ENCODE measurements at regions not wholly inside any gene's neighbourhood (a gene's known extent, or its start where the extent isn't known, plus 50 kb on each side); places are given as distances from the start of the nearest gene placed in this dataset.
"Not testable (repeated sequence)": the region's sequence is repeated elsewhere in the genome, so short reads cannot be mapped to it uniquely, and the experiment has no call there.

- DNase-seq = no peak
These were observed 935.8 kb upstream of the SLC39A10 start for GRCh38 chr2:194721227-194721626.

GRCh38 chr2:194720462-194720861 is 936.6 kb upstream of the SLC39A10 start:
- DNase-seq = no peak

DNA sequence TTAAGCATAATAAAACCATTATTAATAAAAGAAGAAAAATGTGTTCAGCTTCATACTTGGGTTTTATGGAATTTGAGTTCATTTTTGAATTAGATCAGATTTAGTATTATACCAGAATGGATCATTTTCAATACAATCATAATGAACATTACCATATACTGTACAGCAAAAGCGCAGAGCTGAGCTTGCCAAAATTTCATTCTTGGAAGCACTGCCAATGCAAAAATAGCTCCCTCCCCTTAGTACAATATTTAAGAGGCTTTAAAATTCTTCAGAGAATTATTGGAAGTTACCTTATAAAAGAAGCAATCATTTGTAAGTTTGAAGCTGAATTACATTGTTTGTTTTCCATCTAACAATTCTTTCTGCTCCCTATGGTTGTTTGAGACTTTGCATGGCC is 938.1 kb upstream of the SLC39A10 start:
- DNase-seq = no peak

DNA sequence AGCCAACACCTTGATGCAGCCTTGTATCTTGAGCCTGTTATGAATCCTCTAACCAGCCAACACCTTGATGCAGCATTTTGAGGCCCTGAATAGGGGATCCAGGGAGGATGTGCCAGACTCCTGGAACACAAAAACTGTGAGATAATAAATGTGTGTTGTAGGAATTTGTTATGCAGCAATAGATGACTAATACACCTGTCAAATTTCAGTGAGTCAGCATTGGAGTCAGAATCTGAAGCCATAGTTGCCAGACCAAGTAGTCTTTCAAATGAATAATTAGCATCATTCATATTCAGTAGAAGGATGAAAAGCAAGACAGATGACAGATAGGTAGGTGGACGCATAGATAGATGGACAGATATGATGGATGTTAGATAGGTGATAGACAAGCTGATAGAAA is 942.5 kb upstream of the SLC39A10 start:
- no peak for DNase-seq

DNA sequence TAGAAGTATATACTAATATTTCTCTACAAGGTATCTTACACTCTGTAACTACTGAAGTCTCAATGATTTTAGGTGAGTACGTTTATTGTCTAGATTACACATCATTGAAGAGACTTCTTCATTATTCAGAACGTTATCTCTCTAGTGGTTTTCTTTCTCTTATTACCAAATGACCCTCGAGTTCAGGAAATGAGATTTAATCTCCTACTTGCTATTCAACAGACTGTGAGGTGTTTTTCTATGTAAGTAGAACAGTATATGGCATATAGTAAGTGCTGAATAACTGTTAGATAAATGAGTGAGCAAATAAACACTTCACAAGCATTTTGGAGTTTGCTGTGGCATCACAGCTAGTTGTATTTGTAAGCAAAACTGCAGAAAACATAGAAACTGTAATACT is 947.2 kb upstream of the SLC39A10 start:
- DNase-seq = no peak

DNA sequence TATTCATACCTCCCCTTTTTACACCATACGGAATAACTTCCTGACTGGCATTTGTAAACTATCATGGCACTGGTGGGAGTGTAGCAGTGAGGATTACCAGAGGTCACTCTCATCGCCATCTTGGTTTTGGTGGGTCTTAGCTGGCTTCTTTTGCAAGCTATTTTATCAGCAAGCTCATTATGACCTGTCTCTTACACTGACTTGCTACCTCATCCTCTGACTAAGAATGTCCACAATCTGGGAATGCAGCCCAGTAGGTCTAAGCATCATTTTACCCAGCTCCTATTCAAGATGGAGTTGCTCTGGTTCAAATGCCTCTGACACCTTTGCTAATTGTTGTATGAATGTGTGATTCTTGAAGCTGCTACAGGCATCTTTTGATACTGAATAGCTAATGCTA is 950.8 kb upstream of the SLC39A10 start:
- no peak for DNase-seq

- no peak for DNase-seq
These were observed 951.6 kb upstream of the SLC39A10 start for GRCh38 chr2:194705398-194705797.

GRCh38 chr2:194700726-194701125 is 956.3 kb upstream of the SLC39A10 start:
- no peak for DNase-seq

DNA sequence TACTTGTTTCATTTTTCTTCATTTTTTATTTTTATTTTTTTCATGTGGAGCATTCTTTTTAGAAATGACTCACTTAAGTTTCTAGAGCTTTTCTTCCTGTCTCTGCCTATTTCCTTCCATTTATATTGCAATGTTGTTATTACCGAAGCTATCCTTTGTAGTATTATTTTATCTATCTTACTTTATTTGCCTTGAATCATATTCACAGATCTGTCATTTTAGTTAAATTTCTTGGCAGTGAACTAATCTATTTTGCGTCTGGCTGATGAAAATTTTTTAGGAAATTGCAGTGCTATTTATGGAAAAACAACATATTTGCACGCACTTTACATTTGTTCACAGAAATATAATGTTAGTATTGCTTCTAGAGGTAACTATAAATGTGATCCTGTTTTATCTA is 956.9 kb upstream of the SLC39A10 start:
- no peak for DNase-seq

GRCh38 chr2:194698012-194698411 is 959.0 kb upstream of the SLC39A10 start:
- no peak for DNase-seq

GRCh38 chr2:194697439-194697838 is 959.6 kb upstream of the SLC39A10 start:
- no peak for DNase-seq

- DNase-seq = no peak
These were observed 960.3 kb upstream of the SLC39A10 start for GRCh38 chr2:194696690-194697089.

- DNase-seq = no peak
These were observed 970.5 kb upstream of the SLC39A10 start for GRCh38 chr2:194686569-194686968.

GRCh38 chr2:194674043-194674442 is 983.0 kb upstream of the SLC39A10 start:
- no peak for DNase-seq

DNA sequence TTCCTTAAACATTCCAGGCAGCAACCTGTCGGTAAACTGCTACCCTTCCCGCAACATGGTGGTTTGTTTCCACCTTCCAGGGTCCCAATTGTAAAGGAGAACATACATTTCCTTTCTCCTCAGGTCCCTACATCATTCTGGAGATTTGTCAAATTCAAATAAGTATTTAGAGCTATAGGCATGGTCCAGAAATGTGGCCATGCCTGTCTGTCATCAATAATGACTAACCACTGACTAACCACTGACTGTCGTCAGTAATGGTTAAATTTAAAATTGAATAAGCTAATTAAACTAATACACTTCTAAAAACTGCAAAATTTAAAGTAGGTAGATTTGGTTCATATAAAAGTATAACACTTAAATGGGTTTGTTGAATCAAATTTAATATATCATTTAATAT is 984.0 kb upstream of the SLC39A10 start:
- no peak for DNase-seq

GRCh38 chr2:194661431-194661830 is 995.6 kb upstream of the SLC39A10 start:
- no peak for DNase-seq

DNA sequence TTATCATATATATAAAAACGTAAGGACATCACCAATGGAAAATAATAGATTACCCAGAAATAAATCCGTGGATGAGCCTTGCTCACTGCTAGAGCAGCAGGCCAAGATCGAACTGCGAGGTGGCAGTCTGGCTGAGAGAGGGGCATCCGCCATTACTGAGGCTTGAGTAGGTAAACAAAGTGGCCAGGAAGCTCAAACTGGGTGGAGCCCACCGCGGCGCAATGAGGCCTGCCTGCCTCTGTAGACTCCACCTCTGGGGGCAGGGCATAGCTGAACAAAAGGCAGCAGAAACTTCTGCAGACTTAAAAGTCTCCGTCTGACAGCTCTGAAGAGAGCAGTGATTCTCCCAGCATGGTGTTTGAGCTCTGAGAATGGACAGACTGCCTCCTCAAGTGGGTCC is 1018.0 kb upstream of the SLC39A10 start:
- not testable (repeated sequence) for DNase-seq

DNA sequence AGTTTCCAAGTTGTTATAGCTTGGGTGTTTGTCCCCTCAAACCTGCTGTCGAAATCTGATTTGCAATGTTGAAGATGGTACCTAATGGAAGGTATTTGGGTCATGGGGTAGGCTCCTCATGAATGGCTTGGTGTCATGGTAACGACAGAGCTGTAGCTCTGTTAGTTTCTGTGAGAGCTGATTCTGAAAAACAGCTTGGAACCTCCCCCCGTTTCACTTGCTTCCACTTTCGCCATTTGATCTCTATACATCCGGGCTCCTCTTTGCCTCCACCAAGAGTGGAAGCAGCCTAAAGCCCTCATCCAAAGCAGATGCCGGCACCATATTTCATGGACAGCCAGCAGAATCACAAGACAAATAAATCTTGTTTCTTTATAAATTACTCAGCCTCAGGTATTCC is 1035.1 kb upstream of the SLC39A10 start:
- no peak for DNase-seq

- no peak for DNase-seq
These were observed 1037.7 kb upstream of the SLC39A10 start for GRCh38 chr2:194619366-194619765.

- DNase-seq = no peak
These were observed 1038.6 kb upstream of the SLC39A10 start for GRCh38 chr2:194618432-194618831.

- DNase-seq = no peak
These were observed 1040.7 kb upstream of the SLC39A10 start for GRCh38 chr2:194616334-194616733.

DNA sequence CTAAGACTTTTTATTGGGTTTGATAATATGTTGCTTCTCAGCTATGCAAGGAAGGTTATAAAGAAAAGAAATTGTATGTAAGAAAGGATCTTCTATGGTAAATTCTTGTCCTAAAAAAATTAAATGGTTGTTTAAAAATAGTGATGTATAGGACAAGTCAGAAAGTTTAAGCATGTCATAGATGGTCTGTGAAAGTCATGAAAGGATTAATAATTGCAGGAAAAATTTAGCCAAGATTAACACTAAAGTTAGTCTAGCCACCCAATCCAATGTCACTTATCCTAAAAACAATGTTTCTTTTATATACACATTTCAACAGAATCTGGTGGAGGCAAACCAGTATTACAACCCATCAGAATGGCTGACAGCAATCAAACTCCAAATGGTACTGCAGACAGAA is 1046.7 kb upstream of the SLC39A10 start:
- no peak for DNase-seq

DNA sequence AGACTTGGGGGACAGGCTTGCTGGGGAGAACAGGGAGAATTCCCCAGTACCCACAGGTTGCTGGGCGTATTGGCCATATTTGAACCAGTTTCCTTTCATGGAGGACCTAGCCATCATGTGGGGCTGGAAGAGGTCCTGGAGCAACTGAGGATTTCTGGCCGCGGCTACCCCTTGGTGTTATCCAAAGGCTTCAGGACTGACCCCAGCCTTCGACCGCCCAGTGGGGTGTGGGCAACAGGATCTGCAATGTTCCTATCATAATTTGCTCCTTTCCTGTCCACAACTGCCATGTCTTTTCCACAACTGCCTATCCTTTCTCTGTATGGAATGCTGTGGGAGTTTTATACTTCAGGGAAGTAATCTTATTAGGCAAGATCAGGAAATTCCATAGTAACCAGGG is 1053.6 kb upstream of the SLC39A10 start:
- DNase-seq = no peak

GRCh38 chr2:194602750-194603149 is 1054.3 kb upstream of the SLC39A10 start:
- no peak for DNase-seq

GRCh38 chr2:194591192-194591591 is 1065.8 kb upstream of the SLC39A10 start:
- no peak for DNase-seq

DNA sequence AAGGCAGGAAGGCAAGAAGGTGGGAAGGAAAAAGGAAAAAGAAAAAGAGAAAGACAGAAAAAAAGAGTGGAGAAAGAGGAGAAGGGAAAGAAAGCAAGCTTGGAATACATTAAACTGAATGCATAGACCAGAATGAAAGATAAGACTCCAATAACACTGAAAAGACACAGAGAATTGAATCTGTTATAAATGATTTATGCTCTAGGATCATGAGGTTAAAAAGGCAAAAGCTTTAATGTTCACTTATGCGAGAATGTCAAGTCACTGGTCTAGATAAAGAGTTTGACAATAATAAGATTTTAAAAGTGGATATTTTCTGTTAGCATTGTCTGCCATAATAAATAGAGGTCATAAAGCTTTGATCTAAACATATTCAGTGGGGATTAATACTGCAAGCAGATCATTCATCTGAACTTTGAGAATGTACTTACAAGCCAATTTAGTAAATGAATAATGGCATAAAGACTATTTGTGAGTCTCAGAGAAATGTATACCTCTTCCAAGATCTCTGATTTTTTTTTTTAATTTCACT is 1069.2 kb upstream of the SLC39A10 start:
- no peak for DNase-seq

Measured in stimulated activated CD4-positive, alpha-beta T cell treated with anti-CD3 and anti-CD28 coated beads, Interleukin-4, amount 100 ng/mL, for 1 hour (primary cell).